GM12878 (cell line): ENCODE measurements at regions not wholly inside any gene's neighbourhood (a gene's known extent, or its start where the extent isn't known, plus 50 kb on each side); places are given as distances from the start of the nearest gene placed in this dataset.

Experiments used
- CTCF ChIP-seq, 3 experiments: IDR thresholded peaks in 2 of 3; conservative IDR thresholded peaks in 1 of 3; 2 replicates each; pipeline ENCODE4 v1.5.1; 2011; ENCODE audit warnings: low read depth in 3 of 3, low read length in 3 of 3, mild to moderate bottlenecking in 3 of 3, control low read depth in 2 of 3, moderate library complexity in 2 of 3, inconsistent platforms in 1 of 3, mixed read lengths in 1 of 3; ENCODE audit not compliant: control insufficient read depth in 2 of 3, insufficient read depth in 1 of 3; ENCODE audit errors: extremely low read depth in 1 of 3
- PAX8 ChIP-seq: fragments of 450-650 bp; IDR thresholded peaks from 2 replicates; pipeline ENCODE4 v1.6.1; 2017; ENCODE audit warnings: mild to moderate bottlenecking, moderate library complexity
- SUZ12 ChIP-seq: fragments of 200-600 bp; sonication (generic); IDR thresholded peaks from one replicate; pipeline ENCODE4 v1.6.1; 2018; ENCODE audit warnings: antibody characterized with exemption, mild to moderate bottlenecking; ENCODE audit not compliant: unreplicated experiment

GRCh38 chr12:14275886-14276285 is 89.6 kb upstream of the ATF7IP start:
- TF ChIP-seq CTCF (IDR thresholded peaks at IDR 0.05 in 2 of 3, conservative IDR thresholded peaks at IDR 0.05 in 1 of 3; ENCODE audit: control insufficient read depth in 2 of 3, extremely low read depth in 1 of 3, insufficient read depth in 1 of 3, low read depth in 3 of 3, low read length in 3 of 3) (no peak), SUZ12 (no peak), PAX8 (no peak)
